ENCODE measurements at regions not wholly inside any gene's neighbourhood (a gene's known extent, or its start where the extent isn't known, plus 50 kb on each side); places are given as distances from the start of the nearest gene placed in this dataset.

DNA sequence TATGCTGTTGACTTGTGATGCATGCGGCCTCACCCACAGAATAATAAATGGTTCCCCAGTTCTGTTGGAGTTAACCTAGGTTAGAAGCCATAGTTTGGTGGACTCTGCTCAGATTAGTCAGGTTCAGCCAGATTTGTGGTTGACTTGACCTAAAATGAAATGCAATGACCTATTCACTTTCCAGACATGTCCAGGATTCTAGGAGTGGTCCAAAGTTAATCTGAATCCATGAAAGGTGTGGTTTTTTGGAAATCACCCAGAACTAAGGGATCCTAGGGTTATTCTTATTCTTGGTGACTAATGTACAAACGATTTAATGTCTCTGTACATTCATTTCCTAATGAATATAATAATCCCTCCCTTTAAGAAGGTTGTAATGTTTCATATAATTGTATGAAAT, 88.9 kb upstream of the RBBP8 start:
- TF ChIP-seq, protein P1, sequence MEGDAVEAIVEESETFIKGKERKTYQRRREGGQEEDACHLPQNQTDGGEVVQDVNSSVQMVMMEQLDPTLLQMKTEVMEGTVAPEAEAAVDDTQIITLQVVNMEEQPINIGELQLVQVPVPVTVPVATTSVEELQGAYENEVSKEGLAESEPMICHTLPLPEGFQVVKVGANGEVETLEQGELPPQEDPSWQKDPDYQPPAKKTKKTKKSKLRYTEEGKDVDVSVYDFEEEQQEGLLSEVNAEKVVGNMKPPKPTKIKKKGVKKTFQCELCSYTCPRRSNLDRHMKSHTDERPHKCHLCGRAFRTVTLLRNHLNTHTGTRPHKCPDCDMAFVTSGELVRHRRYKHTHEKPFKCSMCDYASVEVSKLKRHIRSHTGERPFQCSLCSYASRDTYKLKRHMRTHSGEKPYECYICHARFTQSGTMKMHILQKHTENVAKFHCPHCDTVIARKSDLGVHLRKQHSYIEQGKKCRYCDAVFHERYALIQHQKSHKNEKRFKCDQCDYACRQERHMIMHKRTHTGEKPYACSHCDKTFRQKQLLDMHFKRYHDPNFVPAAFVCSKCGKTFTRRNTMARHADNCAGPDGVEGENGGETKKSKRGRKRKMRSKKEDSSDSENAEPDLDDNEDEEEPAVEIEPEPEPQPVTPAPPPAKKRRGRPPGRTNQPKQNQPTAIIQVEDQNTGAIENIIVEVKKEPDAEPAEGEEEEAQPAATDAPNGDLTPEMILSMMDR (IDR thresholded peaks at IDR 0.05), result no peak
- TF ChIP-seq POLR2A (IDR thresholded peaks at IDR 0.05) (no peak), POLR2AphosphoS5 (IDR thresholded peaks at IDR 0.05) (no peak)
- H3K27ac ChIP-seq, result no peak overlapping the region
- WGBS, result 70% methylated on average over 2 of the region's 2 CpGs

DNA sequence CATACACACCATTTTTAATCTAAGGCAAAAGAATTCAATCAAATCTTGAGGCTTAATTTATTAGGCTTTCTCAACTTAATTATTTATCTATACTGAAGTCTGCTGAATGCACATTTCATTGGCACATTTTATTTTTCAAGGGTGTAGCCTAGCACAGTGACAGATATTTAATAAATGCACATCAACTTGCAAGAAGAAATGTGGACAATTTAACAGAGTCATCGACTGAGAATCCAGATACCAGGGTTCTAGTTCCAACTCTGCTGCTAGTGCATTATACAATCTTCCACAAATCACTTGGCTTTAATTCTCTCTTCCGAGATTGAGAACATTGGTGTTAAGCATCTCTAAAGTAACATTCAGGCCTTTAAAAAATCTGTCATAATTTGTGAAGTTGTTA, 88.5 kb upstream of the RBBP8 start:
- no peak for DNase-seq (ENCODE audit: low spot score)
- Histone ChIP-seq H3K4me1 (replicated peaks) (no peaks in the 10 kb centered on the region), H3K27ac (no peak overlapping the region), H3K36me3 (no peaks in the 10 kb centered on the region), H3K27me3 (replicated peaks; ENCODE audit: insufficient read depth) (no peaks in the 10 kb centered on the region), H3K4me3 (no peak overlapping the region), H3K9me3 (no peaks in the 10 kb centered on the region)
- intact Hi-C loops (cut with DNase I), result no loop called here
- TF ChIP-seq POLR2AphosphoS5 (IDR thresholded peaks at IDR 0.05), result no peak
- TF ChIP-seq POLR2A (IDR thresholded peaks at IDR 0.05), result no peak
- TF ChIP-seq, protein P1 (IDR thresholded peaks at IDR 0.05), result no peak
- WGBS, result 82% methylated on average over 2 of the region's 2 CpGs

More for the DNA sequence above, 88.9 kb upstream of the RBBP8 start:
- no peaks in the 10 kb centered on the region for H3K4me1 ChIP-seq (replicated peaks)
- DNase-seq (ENCODE audit: low spot score), result no peak
- no peak overlapping the region for H3K4me3 ChIP-seq
- no peaks in the 10 kb centered on the region for H3K36me3 ChIP-seq
- intact Hi-C loops (cut with DNase I), result no loop called here
- H3K27me3 ChIP-seq (replicated peaks; ENCODE audit: insufficient read depth), result no peaks in the 10 kb centered on the region
- H3K9me3 ChIP-seq, result no peaks in the 10 kb centered on the region

DNA sequence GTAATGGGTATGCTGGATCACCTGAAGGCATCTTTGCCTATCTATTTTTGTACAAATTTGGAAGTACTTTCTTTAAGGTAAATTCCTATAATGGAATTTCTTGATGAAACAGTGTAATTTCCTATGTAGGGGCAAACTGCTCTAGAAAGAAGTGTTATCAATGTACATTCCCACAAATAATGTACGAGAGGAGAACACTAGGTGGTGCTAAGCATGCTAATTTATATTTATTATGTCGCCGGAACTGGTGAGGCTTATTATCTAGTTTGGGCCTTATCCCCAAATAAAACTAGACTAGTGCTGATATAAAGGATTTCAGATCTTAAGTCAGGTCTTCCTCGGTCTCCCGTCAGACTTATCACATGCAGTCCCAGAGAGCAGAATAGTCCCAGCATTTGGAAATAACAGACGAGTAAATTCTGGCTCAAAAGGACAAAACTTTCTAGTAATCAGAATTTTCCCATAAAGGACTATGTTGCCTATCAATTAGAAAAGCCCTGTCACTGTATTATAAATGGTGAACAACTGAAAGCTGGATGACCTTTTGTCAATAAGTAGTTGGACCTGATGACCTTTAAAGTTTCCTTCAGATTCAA, 86.9 kb upstream of the RBBP8 start:
- Histone ChIP-seq H3K4me3 (no peak overlapping the region), H3K4me1 (replicated peaks) (no peaks in the 10 kb centered on the region), H3K27ac (no peak overlapping the region), H3K36me3 (no peaks in the 10 kb centered on the region), H3K27me3 (replicated peaks; ENCODE audit: insufficient read depth) (no peaks in the 10 kb centered on the region), H3K9me3 (no peaks in the 10 kb centered on the region)
- no peak for TF ChIP-seq POLR2AphosphoS5 (IDR thresholded peaks at IDR 0.05)
- no peak for TF ChIP-seq POLR2A (IDR thresholded peaks at IDR 0.05)
- TF ChIP-seq, protein P1 (IDR thresholded peaks at IDR 0.05), result peak in 3 of 4 experiments; percentile 22 to 65 (median 42)
- WGBS, result 23% methylated on average over 6 of the region's 6 CpGs
- intact Hi-C loops (cut with DNase I), result no loop called here
- peak; percentile 20 for DNase-seq (ENCODE audit: low spot score)

DNA sequence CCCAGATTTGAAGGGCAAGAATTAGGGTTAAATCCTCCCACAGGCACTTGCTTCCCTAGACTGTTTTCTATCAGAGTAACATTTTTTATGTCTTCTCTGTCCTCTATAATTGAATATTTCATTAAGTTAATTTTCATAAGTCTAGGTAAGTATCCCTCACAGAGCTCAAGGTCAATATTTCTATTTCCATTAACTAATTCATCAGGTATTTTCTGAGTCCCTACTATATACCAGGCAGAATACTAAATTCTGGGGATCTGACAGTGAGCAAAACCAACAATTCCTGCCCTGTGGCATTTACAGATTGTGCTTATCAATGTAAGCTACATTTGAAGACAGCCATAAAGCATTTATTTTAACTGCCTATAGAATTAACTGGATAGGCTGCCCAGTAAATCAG, 86.4 kb upstream of the RBBP8 start:
- intact Hi-C loops (cut with DNase I), result no loop called here
- TF ChIP-seq, protein P1 (IDR thresholded peaks at IDR 0.05), result no peak
- TF ChIP-seq POLR2A (IDR thresholded peaks at IDR 0.05), result no peak
- TF ChIP-seq POLR2AphosphoS5 (IDR thresholded peaks at IDR 0.05), result no peak
- no peak overlapping the region for H3K4me3 ChIP-seq
- no peak overlapping the region for H3K27ac ChIP-seq
- H3K36me3 ChIP-seq, result no peaks in the 10 kb centered on the region
- H3K27me3 ChIP-seq (replicated peaks; ENCODE audit: insufficient read depth), result no peaks in the 10 kb centered on the region
- H3K9me3 ChIP-seq, result no peaks in the 10 kb centered on the region
- no peaks in the 10 kb centered on the region for H3K4me1 ChIP-seq (replicated peaks)
- DNase-seq (ENCODE audit: low spot score), result no peak

DNA sequence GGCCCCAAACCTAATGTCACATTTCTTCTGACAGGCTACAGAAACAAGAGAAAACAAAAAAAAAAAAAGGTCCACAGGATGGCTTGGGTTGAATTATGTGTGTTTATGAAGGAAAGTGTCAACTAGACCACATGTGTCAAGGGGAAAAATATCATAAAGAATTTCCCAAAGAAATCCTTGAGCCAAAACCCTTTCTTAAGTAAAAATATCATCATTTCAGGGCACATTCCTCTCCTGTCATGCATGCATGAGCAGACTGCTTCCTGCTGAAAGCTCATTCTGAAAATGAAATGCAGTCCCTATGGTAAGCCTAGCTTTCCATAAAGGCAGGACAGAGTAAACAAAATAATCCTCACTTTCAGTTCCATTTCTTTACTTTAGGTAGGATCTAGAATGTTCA, 85.7 kb upstream of the RBBP8 start:
- no peak overlapping the region for H3K27ac ChIP-seq
- no peaks in the 10 kb centered on the region for H3K27me3 ChIP-seq (replicated peaks; ENCODE audit: insufficient read depth)
- no peaks in the 10 kb centered on the region for H3K9me3 ChIP-seq
- no peaks in the 10 kb centered on the region for H3K4me1 ChIP-seq (replicated peaks)
- H3K36me3 ChIP-seq, result no peaks in the 10 kb centered on the region
- intact Hi-C loops (cut with DNase I), result no loop called here
- no peak overlapping the region for H3K4me3 ChIP-seq
- no peak for TF ChIP-seq POLR2AphosphoS5 (IDR thresholded peaks at IDR 0.05)
- TF ChIP-seq POLR2A (IDR thresholded peaks at IDR 0.05), result no peak
- TF ChIP-seq, protein P1 (IDR thresholded peaks at IDR 0.05), result no peak
- no peak for DNase-seq (ENCODE audit: low spot score)

All from prostate gland (tissue), 2 donors.